GM19025 (cell line): ENCODE measurements at regions not wholly inside any gene's neighbourhood (a gene's known extent, or its start where the extent isn't known, plus 50 kb on each side); places are given as distances from the start of the nearest gene placed in this dataset.

Source experiments
- ATAC-seq: cut with Tn5 transposase; IDR thresholded peaks from one replicate; pipeline ENCODE4 v1.9.1; 2021; ENCODE audit warnings: mild to moderate bottlenecking, low read depth, moderate library complexity; ENCODE audit not compliant: unreplicated experiment

- no peak for ATAC-seq
Observed at GRCh38 chr9:110041452-110041851, 166.5 kb downstream of the C9orf152 start.

GRCh38 chr9:110047232-110047954 is 160.6 kb downstream of the C9orf152 start:
- no peak for ATAC-seq

GRCh38 chr9:110047955-110048402 is 160.0 kb downstream of the C9orf152 start:
- ATAC-seq: peak; percentile 16

GRCh38 chr9:110048403-110048975 is 159.5 kb downstream of the C9orf152 start:
- peak; percentile 79 for ATAC-seq

GRCh38 chr9:110048976-110049698 is 158.8 kb downstream of the C9orf152 start:
- ATAC-seq: peak; percentile 8

GRCh38 chr9:110049699-110050450 is 158.1 kb downstream of the C9orf152 start:
- no peak for ATAC-seq

- peak; percentile 38 for ATAC-seq
Observed at GRCh38 chr9:110050925-110051355, 157.0 kb downstream of the C9orf152 start.

- no peak for ATAC-seq
Observed at GRCh38 chr9:110056062-110056461, 151.9 kb downstream of the C9orf152 start.

- ATAC-seq: no peak
Observed at GRCh38 chr9:110058304-110058953, 149.5 kb downstream of the C9orf152 start.

GRCh38 chr9:110059461-110059860 is 148.5 kb downstream of the C9orf152 start:
- ATAC-seq: no peak

GRCh38 chr9:110064803-110065202 is 143.2 kb downstream of the C9orf152 start:
- no peak for ATAC-seq

- ATAC-seq: peak; percentile 62
Observed at GRCh38 chr9:110065532-110065931, 142.4 kb downstream of the C9orf152 start.

GRCh38 chr9:110066929-110067716 is 140.8 kb downstream of the C9orf152 start:
- no peak for ATAC-seq

GRCh38 chr9:110068212-110068611 is 139.7 kb downstream of the C9orf152 start:
- ATAC-seq: no peak

- no peak for ATAC-seq
Observed at GRCh38 chr9:110069326-110070248, 138.4 kb downstream of the C9orf152 start.

- no peak for ATAC-seq
Observed at GRCh38 chr9:110072597-110073355, 135.2 kb downstream of the C9orf152 start.

GRCh38 chr9:110073356-110073905 is 134.5 kb downstream of the C9orf152 start:
- ATAC-seq: no peak
